AG10803 (cell line): ENCODE measurements at regions not wholly inside any gene's neighbourhood (a gene's known extent, or its start where the extent isn't known, plus 50 kb on each side); places are given as distances from the start of the nearest gene placed in this dataset.

ENCODE experiments used
- DNase-seq: peaks from one replicate; pipeline ENCODE4 v3.0.0; 2010; ENCODE audit warnings: low read depth
- H3K4me3 ChIP-seq: 2 replicates; pipeline ENCODE4 v1.5.1; 2011; ENCODE audit warnings: mild to moderate bottlenecking, low read length, control low read depth
- TF ChIP-seq, protein P1 (sequence below): conservative IDR thresholded peaks from 2 replicates; pipeline ENCODE4 v1.5.1; 2011; ENCODE audit warnings: mild to moderate bottlenecking, low read length, control low read depth, inconsistent platforms

DNA sequence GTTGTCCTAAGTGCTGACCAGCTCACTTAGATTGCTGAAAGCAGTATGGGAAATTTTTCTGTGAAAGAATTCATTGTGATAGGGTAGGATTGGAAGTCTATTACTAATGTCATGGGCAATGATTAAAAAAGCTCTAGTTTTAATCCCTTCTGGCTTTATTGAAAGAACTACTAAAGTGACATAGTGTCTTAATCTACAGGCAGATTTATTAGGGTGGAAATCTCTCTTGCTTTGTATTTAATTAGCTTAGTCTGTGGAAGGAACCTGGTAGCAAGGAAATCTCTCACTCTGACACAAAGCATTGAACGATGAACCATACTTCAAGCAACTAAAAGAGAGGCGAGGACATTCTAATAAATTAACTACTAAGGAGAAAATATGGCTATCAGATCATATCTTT, 1029.2 kb upstream of the PCDH20 start:
- DNase-seq: no peak
- no peak overlapping the region for H3K4me3 ChIP-seq
- TF ChIP-seq, protein P1, sequence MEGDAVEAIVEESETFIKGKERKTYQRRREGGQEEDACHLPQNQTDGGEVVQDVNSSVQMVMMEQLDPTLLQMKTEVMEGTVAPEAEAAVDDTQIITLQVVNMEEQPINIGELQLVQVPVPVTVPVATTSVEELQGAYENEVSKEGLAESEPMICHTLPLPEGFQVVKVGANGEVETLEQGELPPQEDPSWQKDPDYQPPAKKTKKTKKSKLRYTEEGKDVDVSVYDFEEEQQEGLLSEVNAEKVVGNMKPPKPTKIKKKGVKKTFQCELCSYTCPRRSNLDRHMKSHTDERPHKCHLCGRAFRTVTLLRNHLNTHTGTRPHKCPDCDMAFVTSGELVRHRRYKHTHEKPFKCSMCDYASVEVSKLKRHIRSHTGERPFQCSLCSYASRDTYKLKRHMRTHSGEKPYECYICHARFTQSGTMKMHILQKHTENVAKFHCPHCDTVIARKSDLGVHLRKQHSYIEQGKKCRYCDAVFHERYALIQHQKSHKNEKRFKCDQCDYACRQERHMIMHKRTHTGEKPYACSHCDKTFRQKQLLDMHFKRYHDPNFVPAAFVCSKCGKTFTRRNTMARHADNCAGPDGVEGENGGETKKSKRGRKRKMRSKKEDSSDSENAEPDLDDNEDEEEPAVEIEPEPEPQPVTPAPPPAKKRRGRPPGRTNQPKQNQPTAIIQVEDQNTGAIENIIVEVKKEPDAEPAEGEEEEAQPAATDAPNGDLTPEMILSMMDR: no peak

DNA sequence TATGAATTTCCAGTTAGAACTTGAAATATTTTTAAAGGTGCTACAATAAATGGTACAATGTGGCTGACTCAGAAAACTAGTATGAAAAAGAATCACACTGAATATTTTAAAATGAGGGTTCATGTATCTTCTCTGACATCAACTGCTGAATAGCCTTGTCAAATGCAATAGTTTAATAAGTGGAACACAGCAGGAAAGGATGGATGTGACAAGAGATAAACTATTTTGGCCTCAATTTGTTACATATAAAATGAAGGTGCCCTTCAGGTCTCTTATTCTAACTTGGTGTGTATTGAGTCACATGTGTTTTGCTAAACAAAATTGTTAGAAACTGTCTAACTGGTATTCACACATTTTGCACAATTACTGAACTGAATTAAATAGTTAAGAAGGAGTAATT, 1018.4 kb upstream of the PCDH20 start:
- TF ChIP-seq, protein P1: no peak
- no peak overlapping the region for H3K4me3 ChIP-seq
- no peak for DNase-seq

DNA sequence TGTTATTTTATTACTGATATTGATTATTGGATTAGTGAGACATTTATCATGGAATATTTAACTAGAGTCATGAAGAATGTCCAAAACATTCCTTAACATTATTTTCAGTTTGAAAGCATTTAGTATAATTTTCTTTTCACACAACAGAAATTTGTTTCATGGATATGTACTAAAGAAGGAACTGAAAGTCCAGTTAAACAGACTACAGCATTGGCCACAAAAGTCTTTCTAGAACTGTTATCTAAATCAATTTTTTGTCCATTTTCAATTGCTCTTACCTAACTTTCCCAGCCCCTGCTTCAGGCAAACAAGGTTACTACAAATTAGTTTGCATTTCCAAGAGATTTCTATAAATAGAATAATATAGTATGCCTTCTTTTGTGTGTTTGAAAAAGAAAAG, 1018.0 kb upstream of the PCDH20 start:
- TF ChIP-seq, protein P1: no peak
- no peak for DNase-seq
- H3K4me3 ChIP-seq: no peak overlapping the region

DNA sequence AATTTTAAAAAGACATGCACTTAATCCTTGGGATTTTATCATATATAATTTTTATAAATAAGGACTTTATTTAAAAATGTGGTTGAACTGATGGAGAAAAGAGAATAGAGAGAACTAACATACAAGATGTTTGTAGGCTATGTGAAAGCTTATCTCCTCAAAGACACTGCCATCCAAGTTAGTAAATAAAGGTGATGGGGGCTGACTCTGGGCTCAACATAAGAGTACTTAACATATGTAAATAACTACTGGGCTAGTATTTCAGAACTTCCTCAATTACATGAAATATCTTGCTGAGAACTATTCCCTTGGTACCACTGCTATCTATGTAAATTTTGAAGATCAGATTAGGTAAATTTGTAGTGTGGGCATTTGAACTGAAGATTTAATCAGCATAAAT, 1017.3 kb upstream of the PCDH20 start:
- no peak for DNase-seq
- TF ChIP-seq, protein P1: no peak
- H3K4me3 ChIP-seq: no peak overlapping the region

DNA sequence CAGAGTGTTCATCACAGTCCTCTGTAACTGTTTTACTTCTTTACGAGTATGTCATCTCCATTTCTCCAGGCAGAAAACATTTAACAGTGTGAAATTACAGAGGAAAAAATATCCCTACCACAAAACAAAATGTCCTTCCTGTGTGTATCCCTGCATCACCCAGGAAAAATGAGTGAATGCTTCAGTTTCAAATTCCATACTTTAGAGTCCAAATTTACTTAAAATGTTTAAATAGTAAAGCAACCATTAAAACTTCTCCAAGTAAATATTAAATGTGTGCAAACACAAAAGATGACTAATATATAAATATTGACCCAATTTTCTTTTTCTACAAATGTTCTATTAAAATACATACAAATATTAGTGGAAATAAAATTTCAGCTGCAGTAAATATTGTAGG, 1016.6 kb upstream of the PCDH20 start:
- H3K4me3 ChIP-seq: no peak overlapping the region
- TF ChIP-seq, protein P1: no peak
- DNase-seq: no peak

DNA sequence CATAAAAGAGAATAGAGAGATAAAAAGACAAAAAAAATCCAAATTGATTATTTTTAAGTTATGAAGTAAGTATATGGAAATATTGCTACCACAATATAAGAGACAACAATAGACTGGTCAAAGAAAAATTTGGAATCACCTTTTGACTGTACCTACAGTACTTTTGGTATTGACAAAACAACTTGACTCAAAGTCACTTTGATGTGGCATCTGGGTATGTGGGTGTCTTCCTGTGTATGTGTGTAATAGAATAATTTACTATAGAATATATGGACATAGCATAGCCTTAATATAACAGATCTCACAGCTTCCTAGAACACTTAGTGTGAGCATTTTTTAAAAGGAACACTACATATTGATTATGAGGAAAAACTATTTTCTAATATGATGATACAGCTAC, 1016.2 kb upstream of the PCDH20 start:
- TF ChIP-seq, protein P1: no peak
- H3K4me3 ChIP-seq: no peak overlapping the region
- DNase-seq: no peak

DNA sequence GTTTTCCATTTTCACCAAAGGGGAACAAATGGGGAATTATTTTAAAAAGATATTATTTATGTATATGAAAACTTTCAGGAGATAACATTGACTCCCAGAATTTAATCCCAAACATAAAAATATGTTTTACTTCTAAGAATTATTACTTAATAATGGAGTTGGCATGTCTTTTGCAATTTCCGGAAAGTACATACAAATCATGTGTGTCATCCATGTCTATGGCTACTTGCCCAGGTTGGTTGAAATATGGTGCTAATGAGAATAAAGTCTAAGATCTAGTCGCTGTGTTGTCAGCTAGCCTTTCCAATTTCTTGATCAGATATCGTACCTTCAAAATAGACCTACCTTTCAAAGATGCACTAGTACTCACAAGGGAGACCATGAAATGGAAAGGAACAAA, 1003.2 kb upstream of the PCDH20 start:
- H3K4me3 ChIP-seq: no peak overlapping the region
- no peak for DNase-seq
- TF ChIP-seq, protein P1: no peak
